Mesendoderm (in vitro differentiated cells): ENCODE measurements at regions not wholly inside any gene's neighbourhood (a gene's known extent, or its start where the extent isn't known, plus 50 kb on each side); places are given as distances from the start of the nearest gene placed in this dataset.
A peak's percentile ranks its signal among the peaks of the same experiment; 100 is the strongest.

Experiments
- DNase-seq: peaks from one replicate; pipeline ENCODE4 v3.0.0; 2013
- H2AK5ac ChIP-seq: 2 replicates; pipeline ENCODE4 v1.6.1; 2013; ENCODE audit warnings: low read length, inconsistent platforms
- H2BK120ac ChIP-seq: 2 replicates; pipeline ENCODE4 v1.6.1; 2013; ENCODE audit warnings: low read depth, mild to moderate bottlenecking, low read length, moderate library complexity, mixed read lengths
- H2BK15ac ChIP-seq: replicated peaks from 2 replicates; pipeline ENCODE4 v1.6.1; 2013; ENCODE audit warnings: low read depth, mild to moderate bottlenecking, moderate library complexity
- H2BK5ac ChIP-seq: 2 replicates; pipeline ENCODE4 v1.6.1; 2013; ENCODE audit warnings: low read length, inconsistent platforms
- H3K18ac ChIP-seq: 2 replicates; pipeline ENCODE4 v1.6.1; 2013; ENCODE audit warnings: mild to moderate bottlenecking, low read length, mixed read lengths
- H3K23ac ChIP-seq: one replicate; pipeline ENCODE4 v1.6.1; 2013; ENCODE audit warnings: low read length
- H3K27ac ChIP-seq: 2 replicates; pipeline ENCODE4 v1.5.1; 2013; ENCODE audit warnings: low read depth, mild to moderate bottlenecking, inconsistent platforms, low read length, moderate library complexity
- H3K27me3 ChIP-seq: 2 replicates; pipeline ENCODE4 v1.6.1; 2013; ENCODE audit warnings: low read length, control low read depth, mild to moderate bottlenecking, inconsistent platforms; ENCODE audit not compliant: insufficient read depth, poor library complexity
- H3K36me3 ChIP-seq: 2 replicates; pipeline ENCODE4 v1.6.1; 2013; ENCODE audit warnings: low read length, inconsistent platforms; ENCODE audit not compliant: control insufficient read depth, insufficient read depth
- H3K4ac ChIP-seq: one replicate; pipeline ENCODE4 v1.6.1; 2013; ENCODE audit warnings: low read depth, mild to moderate bottlenecking, low read length, moderate library complexity
- H3K4me1 ChIP-seq: 2 replicates; pipeline ENCODE4 v1.6.1; 2013; ENCODE audit warnings: low read depth, low read length, inconsistent platforms; ENCODE audit not compliant: control insufficient read depth
- H3K4me2 ChIP-seq: 2 replicates; pipeline ENCODE4 v1.6.1; 2013; ENCODE audit warnings: low read length
- H3K4me3 ChIP-seq: 2 replicates; pipeline ENCODE4 v1.5.1; 2013; ENCODE audit warnings: mild to moderate bottlenecking, low read length
- H3K56ac ChIP-seq: one replicate; pipeline ENCODE4 v1.6.1; 2013; ENCODE audit warnings: low read length
- H3K79me1 ChIP-seq: 2 replicates; pipeline ENCODE4 v1.6.1; 2013; ENCODE audit warnings: low read length, inconsistent platforms
- H3K79me2 ChIP-seq: 2 replicates; pipeline ENCODE4 v1.6.1; 2013; ENCODE audit warnings: mild to moderate bottlenecking, low read length; ENCODE audit not compliant: control insufficient read depth, insufficient read depth
- H3K9ac ChIP-seq: 2 replicates; pipeline ENCODE4 v1.6.1; 2013; ENCODE audit warnings: low read length, inconsistent platforms
- H4K5ac ChIP-seq: one replicate; pipeline ENCODE4 v1.6.1; 2013; ENCODE audit warnings: low read length
- H4K8ac ChIP-seq: one replicate; pipeline ENCODE4 v1.6.1; 2013; ENCODE audit warnings: low read depth, mild to moderate bottlenecking, control low read depth, low read length, moderate library complexity
- WGBS: extraction: QIAGEN DNeasy Blood & Tissue Kit; methylation state at CpG from one replicate; pipeline ENCODE4 v1.1.7; 2013; ENCODE audit warnings: low lambda C conversion rate, missing lambda C conversion rate; ENCODE audit not compliant: insufficient coverage; ENCODE audit errors: extremely low coverage; 5-methylcytosine and 5-hydroxymethylcytosine counted together

- no peak overlapping the region for H2AK5ac ChIP-seq
- H2BK5ac ChIP-seq, result peak overlapping the region; percentile 39
- no peaks in the 10 kb centered on the region for H3K79me2 ChIP-seq
- H3K4me1 ChIP-seq, result peaks cover 21% of the 10 kb centered on the region
- peak overlapping the region; percentile 8 for H3K18ac ChIP-seq
- H3K56ac ChIP-seq, result peak overlapping the region; percentile 59
- DNase-seq, result peak; percentile 47
- WGBS, result no CpG with 5 or more reads among the region's 10 CpGs
- no peaks in the 10 kb centered on the region for H3K27me3 ChIP-seq
- H3K9ac ChIP-seq, result no peak overlapping the region
- no peak overlapping the region for H3K27ac ChIP-seq
- no peak overlapping the region for H2BK15ac ChIP-seq
- H2BK120ac ChIP-seq, result peak overlapping the region; percentile 33
- H3K4me3 ChIP-seq, result no peak overlapping the region
- H3K23ac ChIP-seq, result no peak overlapping the region
- H3K79me1 ChIP-seq, result no peaks in the 10 kb centered on the region
- H3K4ac ChIP-seq, result no peak overlapping the region
- H3K4me2 ChIP-seq, result no peak overlapping the region
- no peak overlapping the region for H4K8ac ChIP-seq
- no peaks in the 10 kb centered on the region for H3K36me3 ChIP-seq
- H4K5ac ChIP-seq, result no peak overlapping the region
These were observed 132.9 kb downstream of the BAMBI start for GRCh38 chr10:28810057-28810870.

DNA sequence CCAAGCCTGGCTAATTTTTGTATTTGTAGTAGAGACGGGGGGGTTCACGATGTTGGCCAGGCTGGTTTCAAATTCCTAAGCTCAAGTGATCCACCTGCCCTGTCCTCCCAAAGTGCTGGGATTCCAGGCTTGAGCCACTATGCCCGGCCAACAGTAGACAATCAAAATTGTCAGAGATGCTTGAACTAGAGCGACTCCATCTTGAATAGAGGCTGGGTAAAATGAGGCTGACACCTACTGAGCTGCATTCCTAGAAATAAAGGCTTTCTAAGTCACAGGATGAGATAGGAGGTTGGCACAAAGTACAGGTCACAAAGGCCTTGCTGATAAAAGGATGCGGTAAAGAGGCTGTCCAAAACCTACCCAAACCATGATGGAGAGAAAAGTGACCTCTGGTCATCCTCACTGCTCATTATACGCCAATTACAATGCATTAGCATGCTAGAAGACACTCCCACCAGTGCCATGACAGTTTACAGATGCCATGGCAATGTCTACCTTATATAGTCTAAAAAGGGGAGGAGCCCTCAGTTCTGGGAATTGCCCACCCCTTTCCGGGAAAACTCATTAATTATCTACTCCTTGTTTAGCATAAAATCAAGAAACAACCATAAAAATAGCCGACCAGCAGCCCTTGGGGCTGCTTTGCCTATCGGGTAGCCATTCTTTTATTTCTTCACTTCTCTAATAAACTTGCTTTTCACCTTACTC lies 134.5 kb downstream of the BAMBI start:
- no peaks in the 10 kb centered on the region for H3K27me3 ChIP-seq
- H3K4me2 ChIP-seq, result no peak overlapping the region
- no peak overlapping the region for H3K9ac ChIP-seq
- no peak overlapping the region for H3K4me3 ChIP-seq
- no peak overlapping the region for H3K27ac ChIP-seq
- H3K4me1 ChIP-seq, result peaks cover 18% of the 10 kb centered on the region
- H2BK5ac ChIP-seq, result no peak overlapping the region
- H3K4ac ChIP-seq, result no peak overlapping the region
- no peak overlapping the region for H3K18ac ChIP-seq
- H3K79me2 ChIP-seq, result no peaks in the 10 kb centered on the region
- no peak overlapping the region for H4K5ac ChIP-seq
- no peaks in the 10 kb centered on the region for H3K79me1 ChIP-seq
- WGBS, result no CpG with 5 or more reads among the region's 9 CpGs
- no peak overlapping the region for H2BK15ac ChIP-seq
- H4K8ac ChIP-seq, result no peak overlapping the region
- H2BK120ac ChIP-seq, result no peak overlapping the region
- no peak overlapping the region for H2AK5ac ChIP-seq
- no peak overlapping the region for H3K56ac ChIP-seq
- no peaks in the 10 kb centered on the region for H3K36me3 ChIP-seq
- no peak for DNase-seq
- H3K23ac ChIP-seq, result no peak overlapping the region

DNA sequence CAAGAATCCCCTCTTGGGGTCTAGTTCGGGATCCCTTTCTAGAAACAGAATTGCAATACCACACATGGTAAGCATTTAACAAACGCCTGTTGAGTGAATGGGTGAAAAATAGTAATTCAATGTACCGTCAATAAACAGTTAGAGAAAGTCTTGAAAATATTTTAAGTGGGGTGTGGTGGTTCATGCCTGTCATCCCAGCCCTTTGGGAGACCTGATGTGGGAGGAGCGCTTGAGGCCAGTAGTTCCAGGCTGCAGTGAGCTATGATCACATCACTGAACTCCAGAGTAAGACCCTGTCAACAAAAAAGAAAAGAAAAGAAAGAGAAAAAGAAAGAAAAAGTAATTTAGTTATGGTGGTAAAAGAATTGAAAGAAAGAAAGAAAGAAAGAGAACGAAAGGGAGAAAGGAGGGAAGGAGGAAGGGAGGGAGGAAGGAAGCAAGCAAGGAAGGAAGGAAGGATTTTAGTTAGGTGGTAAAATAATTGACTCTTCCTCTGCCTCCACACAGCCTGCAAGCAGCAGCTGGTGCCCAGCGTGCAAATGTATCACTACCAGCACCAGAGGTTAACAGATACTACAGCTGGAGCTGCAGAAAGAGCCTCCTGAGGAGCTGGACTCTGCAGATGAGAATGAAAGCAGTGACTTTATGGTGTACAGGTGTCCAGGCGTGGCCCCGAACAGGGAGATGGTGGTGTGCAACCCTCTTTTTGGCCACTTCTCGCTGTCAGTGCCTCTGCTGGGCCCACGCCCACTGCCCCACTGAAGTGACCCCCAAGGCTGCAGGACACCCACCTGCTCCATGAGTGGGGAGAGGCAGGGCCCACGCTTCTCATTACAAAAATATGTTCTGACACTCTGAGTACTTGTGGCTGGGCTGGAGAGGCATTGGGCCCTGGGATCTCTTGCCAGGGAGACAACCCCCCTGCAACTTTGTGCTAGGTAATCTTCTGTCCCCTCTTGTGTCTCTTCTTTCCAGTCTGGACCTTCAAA lies 135.4 kb downstream of the BAMBI start:
- H3K9ac ChIP-seq, result no peak overlapping the region
- no peaks in the 10 kb centered on the region for H3K27me3 ChIP-seq
- DNase-seq, result no peak
- H3K18ac ChIP-seq, result no peak overlapping the region
- no peak overlapping the region for H3K4me2 ChIP-seq
- no peaks in the 10 kb centered on the region for H3K79me2 ChIP-seq
- no peak overlapping the region for H2BK5ac ChIP-seq
- no peak overlapping the region for H2BK120ac ChIP-seq
- no peaks in the 10 kb centered on the region for H3K36me3 ChIP-seq
- no peak overlapping the region for H2AK5ac ChIP-seq
- WGBS, result 29% methylated on average over 1 of the region's 11 CpGs
- no peak overlapping the region for H3K27ac ChIP-seq
- H3K4me3 ChIP-seq, result no peak overlapping the region
- H3K4ac ChIP-seq, result no peak overlapping the region
- H4K8ac ChIP-seq, result no peak overlapping the region
- no peak overlapping the region for H4K5ac ChIP-seq
- no peak overlapping the region for H2BK15ac ChIP-seq
- no peaks in the 10 kb centered on the region for H3K79me1 ChIP-seq
- no peak overlapping the region for H3K23ac ChIP-seq
- H3K4me1 ChIP-seq, result peaks cover 12% of the 10 kb centered on the region
- H3K56ac ChIP-seq, result no peak overlapping the region

- no peak overlapping the region for H2BK120ac ChIP-seq
- H3K27ac ChIP-seq, result no peak overlapping the region
- no peaks in the 10 kb centered on the region for H3K36me3 ChIP-seq
- no peak overlapping the region for H2AK5ac ChIP-seq
- no peak overlapping the region for H2BK5ac ChIP-seq
- no peak overlapping the region for H4K8ac ChIP-seq
- no peak overlapping the region for H3K23ac ChIP-seq
- H3K4me3 ChIP-seq, result no peak overlapping the region
- no CpG with 5 or more reads among the region's 37 CpGs for WGBS
- H3K18ac ChIP-seq, result no peak overlapping the region
- H3K79me2 ChIP-seq, result no peaks in the 10 kb centered on the region
- no peak for DNase-seq
- no peak overlapping the region for H2BK15ac ChIP-seq
- no peak overlapping the region for H3K4me2 ChIP-seq
- H3K4me1 ChIP-seq, result no peaks in the 10 kb centered on the region
- no peaks in the 10 kb centered on the region for H3K27me3 ChIP-seq
- H4K5ac ChIP-seq, result no peak overlapping the region
- H3K79me1 ChIP-seq, result no peaks in the 10 kb centered on the region
- H3K56ac ChIP-seq, result no peak overlapping the region
- no peak overlapping the region for H3K9ac ChIP-seq
- no peak overlapping the region for H3K4ac ChIP-seq
These were observed 138.4 kb downstream of the BAMBI start for GRCh38 chr10:28815681-28816080.

GRCh38 chr10:28822719-28823464 lies 145.6 kb downstream of the BAMBI start:
- DNase-seq, result peak; percentile 81
- peak overlapping the region; percentile 65 for H3K56ac ChIP-seq
- no peak overlapping the region for H3K23ac ChIP-seq
- H3K18ac ChIP-seq, result peak overlapping the region; percentile 32
- no peaks in the 10 kb centered on the region for H3K36me3 ChIP-seq
- peak overlapping the region; percentile 34 for H2BK5ac ChIP-seq
- H3K27me3 ChIP-seq, result no peaks in the 10 kb centered on the region
- H4K8ac ChIP-seq, result no peak overlapping the region
- no peak overlapping the region for H2BK15ac ChIP-seq
- H3K9ac ChIP-seq, result no peak overlapping the region
- WGBS, result no CpG with 5 or more reads among the region's 12 CpGs
- no peak overlapping the region for H3K4ac ChIP-seq
- H3K79me2 ChIP-seq, result no peaks in the 10 kb centered on the region
- H4K5ac ChIP-seq, result no peak overlapping the region
- H3K79me1 ChIP-seq, result no peaks in the 10 kb centered on the region
- no peak overlapping the region for H2AK5ac ChIP-seq
- peaks cover 9% of the 10 kb centered on the region for H3K4me1 ChIP-seq
- peak overlapping the region; percentile 2 for H2BK120ac ChIP-seq
- no peak overlapping the region for H3K4me3 ChIP-seq
- H3K4me2 ChIP-seq, result no peak overlapping the region
- H3K27ac ChIP-seq, result peak overlapping the region; percentile 36
